ENCODE measurements at regions not wholly inside any gene's neighbourhood (a gene's known extent, or its start where the extent isn't known, plus 50 kb on each side); places are given as distances from the start of the nearest gene placed in this dataset.

GRCh38 chr2:79235135-79235534 lies 75.6 kb upstream of the REG3A start:
- Histone ChIP-seq H3K79me2 (ENCODE audit: insufficient read depth, low read length) (no peaks in the 10 kb centered on the region), H4K20me1 (ENCODE audit: insufficient read depth) (no peaks in the 10 kb centered on the region), H3K9ac (ENCODE audit: low read length) (no peak overlapping the region), H3K9me3 (ENCODE audit: control insufficient read depth in 1 of 2, insufficient read depth in 1 of 2, low read depth in 1 of 2, low read length in 2 of 2) (peaks cover 6 to 21% of the 10 kb centered on the region in 2 experiments; a peak in 2 of 4 replicates), H3K27me3 (ENCODE audit: insufficient read depth, low read length) (no peaks in the 10 kb centered on the region), H3K4me1 (ENCODE audit: control insufficient read depth in 1 of 2, insufficient read depth in 2 of 2, low read length in 2 of 2) (no peaks in the 10 kb centered on the region), H3K9me2 (ENCODE audit: insufficient read depth) (no peaks in the 10 kb centered on the region), H3K4me3 (replicated peaks in 1 of 2; ENCODE audit: low read depth in 1 of 2, low read length in 2 of 2) (no peak overlapping the region), H2AFZ (ENCODE audit: low read depth, low read length, poor library complexity, severe bottlenecking) (no peak overlapping the region), H3K27ac (ENCODE audit: low read depth, low read length) (no peak overlapping the region), H3K4me2 (ENCODE audit: low read length) (no peak overlapping the region), H3K36me3 (ENCODE audit: control insufficient read depth in 1 of 2, insufficient read depth in 2 of 2, low read length in 2 of 2) (no peaks in the 10 kb centered on the region)
- no TSS peak for BruUV-seq (replicated peaks)
- DNase-seq (ENCODE audit: low read depth, low spot score) (no peak), ATAC-seq (no peak)
- ChIA-PET CTCF (no interaction called here), POLR2A (no interaction called here), RAD21 (ENCODE audit: low non-redundant PET in 1 of 2, low total read pairs in 2 of 2, uncharacterized antibody in 2 of 2, unreplicated experiment in 2 of 2) (no interaction called here)
- intact Hi-C loops (cut with micrococcal nuclease) = no loop called here
- TF ChIP-seq POLR2AphosphoS5 (IDR thresholded peaks at IDR 0.05; ENCODE audit: low read depth, low read length) (no peak), EGR1 (IDR thresholded peaks at IDR 0.05; ENCODE audit: low read depth) (no peak), CEBPB (IDR thresholded peaks at IDR 0.05; ENCODE audit: low read depth) (no peak), MAX (IDR thresholded peaks at IDR 0.05) (no peak), ELF1 (IDR thresholded peaks at IDR 0.05; ENCODE audit: borderline replicate concordance, low read depth) (no peak), ATF3 (IDR thresholded peaks at IDR 0.05) (no peak), CBX3 (IDR thresholded peaks at IDR 0.05; ENCODE audit: low read depth) (no peak)

GRCh38 chr2:79223539-79223938 lies 64.0 kb upstream of the REG3A start:
- DNase-seq (ENCODE audit: low read depth, low spot score) (no peak), ATAC-seq (no peak)
- ChIA-PET RAD21 (ENCODE audit: low non-redundant PET in 1 of 2, low total read pairs in 2 of 2, uncharacterized antibody in 2 of 2, unreplicated experiment in 2 of 2) (no interaction called here), POLR2A (no interaction called here), CTCF (no interaction called here)
- Histone ChIP-seq H3K4me3 (replicated peaks in 1 of 2; ENCODE audit: low read depth in 1 of 2, low read length in 2 of 2) (no peak overlapping the region), H3K27me3 (ENCODE audit: insufficient read depth, low read length) (no peaks in the 10 kb centered on the region), H3K9me2 (ENCODE audit: insufficient read depth) (no peaks in the 10 kb centered on the region), H3K27ac (ENCODE audit: low read depth, low read length) (no peak overlapping the region), H3K4me1 (ENCODE audit: control insufficient read depth in 1 of 2, insufficient read depth in 2 of 2, low read length in 2 of 2) (no peaks in the 10 kb centered on the region), H2AFZ (ENCODE audit: low read depth, low read length, poor library complexity, severe bottlenecking) (no peak overlapping the region), H3K79me2 (ENCODE audit: insufficient read depth, low read length) (no peaks in the 10 kb centered on the region), H3K36me3 (ENCODE audit: control insufficient read depth in 1 of 2, insufficient read depth in 2 of 2, low read length in 2 of 2) (no peaks in the 10 kb centered on the region), H4K20me1 (ENCODE audit: insufficient read depth) (no peaks in the 10 kb centered on the region), H3K4me2 (ENCODE audit: low read length) (no peak overlapping the region), H3K9me3 (ENCODE audit: control insufficient read depth in 1 of 2, insufficient read depth in 1 of 2, low read depth in 1 of 2, low read length in 2 of 2) (peaks cover 0 to 9% of the 10 kb centered on the region in 2 experiments; a peak in 2 of 4 replicates), H3K9ac (ENCODE audit: low read length) (no peak overlapping the region)
- TF ChIP-seq ZNF274 (IDR thresholded peaks at IDR 0.05; ENCODE audit: low read depth, low read length) = no peak
- no peak for TF ChIP-seq EZH2 (IDR thresholded peaks at IDR 0.05)
- no peak for TF ChIP-seq FOSL1 (IDR thresholded peaks at IDR 0.05; ENCODE audit: low read depth)
- no peak for TF ChIP-seq REST (IDR thresholded peaks at IDR 0.05; ENCODE audit: low read depth)
- intact Hi-C loops (cut with micrococcal nuclease) = no loop called here
- BruUV-seq (replicated peaks) = no TSS peak

Measured in HCT116 (cell line).